ENCODE measurements at regions not wholly inside any gene's neighbourhood (a gene's known extent, or its start where the extent isn't known, plus 50 kb on each side); places are given as distances from the start of the nearest gene placed in this dataset.

DNA sequence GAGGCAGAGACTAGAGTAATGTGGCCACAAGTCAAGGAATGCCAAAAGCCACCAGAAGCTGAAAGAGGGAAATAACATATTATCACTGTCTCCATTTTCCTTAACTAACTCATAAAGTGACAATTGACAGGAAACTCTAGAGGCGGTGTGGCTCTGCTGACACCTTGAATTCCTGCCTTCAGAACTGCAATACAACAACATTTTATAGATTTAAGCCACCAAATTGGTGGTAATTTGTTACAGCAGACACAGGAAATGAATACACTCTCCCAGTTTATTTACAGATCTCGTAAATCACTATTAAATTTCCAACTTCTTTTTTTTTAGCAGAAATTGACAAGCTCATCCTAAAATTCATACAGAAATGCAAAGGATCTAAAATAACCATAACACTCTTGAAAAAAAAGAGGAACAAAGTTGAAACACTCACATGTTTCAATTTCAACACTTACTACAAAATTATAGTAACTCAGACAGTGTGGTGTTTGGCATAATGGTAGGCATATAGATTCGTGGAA lies 449.9 kb downstream of the OTOL1 start:
- intact Hi-C loops (cut with DNase I): no loop called here
- no peak for DNase-seq (ENCODE audit: low spot score)

DNA sequence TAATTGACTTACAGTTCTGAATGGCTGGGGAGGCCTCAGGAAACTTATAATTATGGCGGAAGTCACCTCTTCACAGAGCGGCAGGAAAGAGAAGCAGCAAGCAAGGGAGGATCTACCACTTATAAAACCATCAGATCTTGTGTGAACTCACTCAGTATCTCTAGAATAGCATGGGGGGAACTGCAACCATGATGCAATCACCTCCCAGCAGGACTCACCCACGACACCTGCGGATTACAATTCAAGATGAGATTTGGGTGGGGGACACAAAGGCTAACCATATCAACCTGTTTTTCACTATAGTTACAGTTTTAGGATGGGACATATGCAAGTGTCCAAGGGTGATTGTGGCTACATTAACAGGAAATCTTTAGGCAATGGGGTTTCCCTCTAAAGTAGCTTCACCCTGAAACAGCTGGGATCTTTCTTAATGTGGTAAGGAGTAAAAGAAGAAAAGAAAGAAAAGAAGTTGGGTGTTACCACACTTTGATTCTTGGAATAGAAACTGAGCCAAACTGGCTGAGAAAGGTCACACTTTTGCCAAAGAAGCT lies 453.8 kb downstream of the OTOL1 start:
- intact Hi-C loops (cut with DNase I): no loop called here
- DNase-seq (ENCODE audit: low spot score): no peak

GRCh38 chr3:161957467-161957866 lies 460.9 kb downstream of the OTOL1 start:
- intact Hi-C loops (cut with DNase I): no loop called here
- no peak for DNase-seq (ENCODE audit: low spot score)

DNA sequence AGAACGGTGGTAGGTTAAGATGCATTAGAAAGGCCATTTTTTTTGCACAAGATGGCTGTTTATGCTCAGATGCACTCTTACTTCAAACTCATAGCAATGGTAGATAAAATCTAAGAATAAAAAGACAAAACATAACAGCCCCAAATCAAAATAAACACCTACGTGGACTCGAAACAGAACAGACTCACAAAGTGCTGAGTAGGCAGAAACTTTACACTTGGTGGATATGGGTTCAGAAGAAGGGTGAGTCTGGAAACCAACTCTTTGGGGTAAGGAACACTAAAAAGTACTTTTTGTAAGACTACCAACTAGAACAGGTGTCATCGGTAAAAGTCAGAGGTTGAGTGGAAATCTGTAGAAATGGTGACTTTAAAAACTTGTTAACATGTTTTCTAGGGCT lies 468.2 kb downstream of the OTOL1 start:
- intact Hi-C loops (cut with DNase I): no loop called here
- DNase-seq (ENCODE audit: low spot score): no peak

GRCh38 chr3:161969867-161970266 lies 473.3 kb downstream of the OTOL1 start:
- no peak for DNase-seq (ENCODE audit: low spot score)

DNA sequence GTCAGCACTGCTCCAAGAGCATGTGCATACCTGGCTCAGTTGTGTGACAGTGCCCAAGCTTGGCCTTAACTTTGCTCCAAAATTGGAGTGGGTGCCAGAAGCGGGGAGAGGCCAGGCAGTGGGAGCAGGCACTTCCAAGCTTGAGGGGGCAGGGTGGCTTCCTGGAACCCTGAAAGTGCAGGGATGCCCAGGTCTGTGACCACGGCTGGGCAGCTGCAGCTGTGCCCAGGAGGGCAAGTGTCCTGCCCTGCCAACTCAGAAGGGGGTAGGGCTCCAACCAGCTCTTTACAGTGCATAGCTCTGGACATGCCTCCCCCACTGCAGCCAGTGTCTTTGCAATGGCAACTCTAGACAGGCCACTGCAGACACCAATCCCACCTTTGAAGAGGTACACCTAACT lies 478.6 kb downstream of the OTOL1 start:
- no peak for DNase-seq (ENCODE audit: low spot score)
- intact Hi-C loops (cut with DNase I): no loop called here

More at GRCh38 chr3:161969867-161970266, 473.3 kb downstream of the OTOL1 start:
- intact Hi-C loops (cut with DNase I): no loop called here

GRCh38 chr3:161977063-161977462 lies 480.5 kb downstream of the OTOL1 start:
- intact Hi-C loops (cut with DNase I): no loop called here
- no peak for DNase-seq (ENCODE audit: low spot score)

GRCh38 chr3:161977850-161978249 lies 481.2 kb downstream of the OTOL1 start:
- intact Hi-C loops (cut with DNase I): no loop called here
- DNase-seq (ENCODE audit: low spot score): no peak

GRCh38 chr3:161987933-161988332 lies 491.3 kb downstream of the OTOL1 start:
- intact Hi-C loops (cut with DNase I): no loop called here

GRCh38 chr3:161989012-161989411 lies 492.4 kb downstream of the OTOL1 start:
- no peak for DNase-seq (ENCODE audit: low spot score)
- intact Hi-C loops (cut with DNase I): no loop called here

More at GRCh38 chr3:161987933-161988332, 491.3 kb downstream of the OTOL1 start:
- DNase-seq (ENCODE audit: low spot score): no peak

- no peak for DNase-seq (ENCODE audit: low spot score)
- intact Hi-C loops (cut with DNase I): no loop called here
These were observed 493.4 kb downstream of the OTOL1 start for GRCh38 chr3:161990036-161990435.

- no peak for DNase-seq (ENCODE audit: low spot score)
- intact Hi-C loops (cut with DNase I): no loop called here
These were observed 495.4 kb downstream of the OTOL1 start for GRCh38 chr3:161991901-161992540.

DNA sequence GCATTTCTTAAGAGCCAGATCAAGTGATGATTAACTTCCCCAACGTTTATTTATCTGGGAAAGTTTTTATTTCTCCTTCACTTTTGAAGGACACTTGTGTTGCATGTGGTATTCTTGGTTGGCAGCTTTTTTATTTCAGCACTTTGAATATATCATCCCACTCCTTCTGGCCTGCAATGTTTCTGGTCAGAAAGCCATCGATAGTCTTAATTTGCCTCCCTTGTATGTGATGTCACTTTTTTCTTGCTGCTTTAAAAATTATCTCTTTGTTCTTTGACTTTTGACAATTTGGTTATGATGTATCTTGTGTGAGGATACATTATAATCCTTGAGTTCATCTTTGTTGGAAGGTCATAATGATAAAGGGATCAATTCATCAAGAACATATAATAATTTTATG lies 503.2 kb downstream of the OTOL1 start:
- DNase-seq (ENCODE audit: low spot score): no peak

GRCh38 chr3:162007722-162008121 lies 511.1 kb downstream of the OTOL1 start:
- DNase-seq (ENCODE audit: low spot score): no peak
- intact Hi-C loops (cut with DNase I): no loop called here

More for the DNA sequence above, 503.2 kb downstream of the OTOL1 start:
- intact Hi-C loops (cut with DNase I): no loop called here

GRCh38 chr3:162012633-162013032 lies 516.0 kb downstream of the OTOL1 start:
- intact Hi-C loops (cut with DNase I): no loop called here
- no peak for DNase-seq (ENCODE audit: low spot score)

DNA sequence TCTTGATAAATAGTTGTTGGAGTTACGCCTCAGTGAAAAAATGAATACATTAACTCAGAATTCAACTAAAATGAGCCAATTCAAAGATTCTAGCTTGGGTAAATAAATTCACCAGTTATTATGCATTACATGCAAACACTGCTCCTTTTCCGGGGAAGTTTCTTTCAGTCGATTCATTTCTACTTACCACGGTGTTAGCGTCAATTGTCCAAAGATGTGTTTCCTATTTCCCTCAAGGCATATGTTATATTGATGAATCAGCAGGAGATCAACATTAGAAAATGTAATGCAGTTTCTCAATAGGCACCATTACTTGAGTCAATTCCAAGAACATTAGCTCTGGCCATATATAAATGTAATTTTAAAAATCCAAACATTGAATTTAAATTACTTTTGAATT lies 517.7 kb downstream of the OTOL1 start:
- intact Hi-C loops (cut with DNase I): no loop called here
- DNase-seq (ENCODE audit: low spot score): no peak

- intact Hi-C loops (cut with DNase I): loop anchor here in 1 of 2 donors (1.0 kb wide), 1 partner anchor 22 kb away; no protein-coding TSS in a partner anchor
- no peak for DNase-seq (ENCODE audit: low spot score)
These were observed 519.2 kb downstream of the OTOL1 start for GRCh38 chr3:162015856-162016255.

- intact Hi-C loops (cut with DNase I): no loop called here
- no peak for DNase-seq (ENCODE audit: low spot score)
These were observed 523.2 kb downstream of the OTOL1 start for GRCh38 chr3:162019817-162020216.

GRCh38 chr3:162021206-162021605 lies 524.6 kb downstream of the OTOL1 start:
- intact Hi-C loops (cut with DNase I): no loop called here
- DNase-seq (ENCODE audit: low spot score): no peak

GRCh38 chr3:162022911-162023310 lies 526.3 kb downstream of the OTOL1 start:
- intact Hi-C loops (cut with DNase I): no loop called here

GRCh38 chr3:162029736-162030135 lies 533.1 kb downstream of the OTOL1 start:
- no peak for DNase-seq (ENCODE audit: low spot score)

More at GRCh38 chr3:162022911-162023310, 526.3 kb downstream of the OTOL1 start:
- no peak for DNase-seq (ENCODE audit: low spot score)

More at GRCh38 chr3:162029736-162030135, 533.1 kb downstream of the OTOL1 start:
- intact Hi-C loops (cut with DNase I): no loop called here

All from posterior vena cava (tissue), 2 donors.